ENCODE measurements at regions not wholly inside any gene's neighbourhood (a gene's known extent, or its start where the extent isn't known, plus 50 kb on each side); places are given as distances from the start of the nearest gene placed in this dataset.
"Not testable (repeated sequence)": the region's sequence is repeated elsewhere in the genome, so short reads cannot be mapped to it uniquely, and the experiment has no call there.

DNA sequence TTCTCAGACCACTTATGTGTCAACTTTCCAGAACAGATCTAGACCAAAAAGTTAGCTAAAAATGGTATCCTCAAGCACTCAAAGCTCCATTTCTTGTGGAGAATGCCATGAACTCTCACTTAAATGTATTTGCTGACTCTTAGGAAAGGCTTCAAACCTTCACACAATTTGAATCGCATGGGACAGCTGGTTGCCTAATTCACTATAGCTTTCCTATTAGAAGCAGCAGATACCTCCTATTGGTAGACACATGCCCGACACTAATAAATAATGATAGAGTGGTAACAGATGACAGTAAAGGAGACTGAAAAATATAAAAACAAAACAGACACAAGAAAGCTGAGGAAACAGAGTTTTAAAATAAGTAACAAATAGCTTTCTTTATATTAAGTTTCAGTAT lies 818.5 kb downstream of the XPNPEP1 start:
- H3K27ac Mint-ChIP-seq: no peak overlapping the region
- no peaks in the 10 kb centered on the region for H3K4me1 Mint-ChIP-seq
- H3K27me3 Mint-ChIP-seq: no peaks in the 10 kb centered on the region
- DNase-seq (no peak), ATAC-seq (no peak)
- H3K9me3 Mint-ChIP-seq (ENCODE audit: low read depth): no peaks in the 10 kb centered on the region
- no peak overlapping the region for H3K4me3 Mint-ChIP-seq
- CTCF ChIA-PET: no interaction called here
- H3K36me3 Mint-ChIP-seq: no peaks in the 10 kb centered on the region

DNA sequence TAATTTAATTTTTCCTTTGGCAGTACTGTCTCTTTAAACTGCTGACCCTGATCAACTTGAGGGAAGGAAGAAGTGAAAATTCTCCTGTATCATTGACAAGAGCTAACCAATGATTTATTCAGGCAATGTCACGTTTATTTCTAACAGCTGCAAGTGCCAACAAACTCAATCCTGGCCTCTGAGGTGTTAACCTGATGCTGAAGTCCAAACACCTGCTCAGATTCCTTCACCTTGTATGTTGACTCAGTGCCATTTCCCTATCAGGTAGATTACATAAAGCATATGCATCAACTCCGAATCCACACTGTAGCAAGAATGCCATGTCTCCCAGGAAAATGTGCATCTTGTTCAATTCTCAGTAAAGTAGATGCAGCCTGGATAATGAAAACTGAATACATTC lies 820.0 kb downstream of the XPNPEP1 start:
- no peak overlapping the region for H3K27ac Mint-ChIP-seq
- H3K4me3 Mint-ChIP-seq: no peak overlapping the region
- no peaks in the 10 kb centered on the region for H3K9me3 Mint-ChIP-seq (ENCODE audit: low read depth)
- CTCF ChIA-PET: no interaction called here
- ATAC-seq: no peak
- no peaks in the 10 kb centered on the region for H3K27me3 Mint-ChIP-seq
- H3K4me1 Mint-ChIP-seq: no peaks in the 10 kb centered on the region
- H3K36me3 Mint-ChIP-seq: no peaks in the 10 kb centered on the region
- DNase-seq: no peak

DNA sequence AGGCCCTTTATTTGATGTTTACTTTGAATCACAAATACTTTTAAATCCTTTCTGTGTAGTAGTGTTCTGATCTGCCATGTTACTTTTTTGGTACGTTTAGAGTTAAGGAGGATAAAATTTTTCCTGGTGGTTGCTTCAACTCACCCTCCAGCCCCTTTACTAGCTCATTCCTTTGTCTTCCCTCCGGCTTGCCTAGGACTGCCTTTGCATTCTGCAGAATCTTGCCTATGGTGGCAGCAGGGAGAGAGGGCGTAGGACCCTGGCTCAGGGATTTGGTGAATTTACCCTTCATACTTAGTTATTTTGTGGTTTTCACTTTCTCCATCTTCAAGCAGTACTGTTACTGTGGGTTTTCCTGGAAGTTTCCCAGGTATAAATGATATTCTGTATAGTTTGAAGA lies 833.5 kb downstream of the XPNPEP1 start:
- Mint-ChIP-seq H3K4me3 (no peak overlapping the region), H3K36me3 (no peaks in the 10 kb centered on the region), H3K27me3 (no peaks in the 10 kb centered on the region), H3K27ac (no peak overlapping the region), H3K4me1 (no peaks in the 10 kb centered on the region), H3K9me3 (ENCODE audit: low read depth) (peaks cover 4% of the 10 kb centered on the region)
- DNase-seq: no peak
- ATAC-seq: no peak
- CTCF ChIA-PET: no interaction called here

DNA sequence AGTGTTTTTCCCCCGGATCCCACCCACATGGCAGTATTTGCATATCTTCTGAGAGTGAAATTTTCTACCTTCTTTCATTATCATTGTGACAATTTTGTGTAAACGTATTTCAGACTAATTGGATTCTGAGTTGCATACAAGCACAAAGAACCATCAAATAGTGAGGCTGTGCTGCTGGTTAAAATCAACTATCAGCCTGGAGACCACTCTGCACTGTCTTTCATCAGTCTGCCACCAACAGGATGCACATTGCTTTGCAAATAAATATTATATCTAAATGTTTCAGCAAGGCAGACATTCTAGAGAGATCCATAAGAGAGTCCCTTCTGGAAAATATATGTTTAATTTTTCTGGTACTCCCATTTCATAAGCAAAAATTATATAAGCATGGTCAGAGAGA lies 851.8 kb downstream of the XPNPEP1 start:
- no peak for DNase-seq
- no peak overlapping the region for H3K4me3 Mint-ChIP-seq
- H3K27ac Mint-ChIP-seq: no peak overlapping the region
- H3K4me1 Mint-ChIP-seq: no peaks in the 10 kb centered on the region
- H3K27me3 Mint-ChIP-seq: no peaks in the 10 kb centered on the region
- no peaks in the 10 kb centered on the region for H3K36me3 Mint-ChIP-seq
- CTCF ChIA-PET: no interaction called here
- no peak for ATAC-seq
- H3K9me3 Mint-ChIP-seq (ENCODE audit: low read depth): peaks cover 13% of the 10 kb centered on the region

DNA sequence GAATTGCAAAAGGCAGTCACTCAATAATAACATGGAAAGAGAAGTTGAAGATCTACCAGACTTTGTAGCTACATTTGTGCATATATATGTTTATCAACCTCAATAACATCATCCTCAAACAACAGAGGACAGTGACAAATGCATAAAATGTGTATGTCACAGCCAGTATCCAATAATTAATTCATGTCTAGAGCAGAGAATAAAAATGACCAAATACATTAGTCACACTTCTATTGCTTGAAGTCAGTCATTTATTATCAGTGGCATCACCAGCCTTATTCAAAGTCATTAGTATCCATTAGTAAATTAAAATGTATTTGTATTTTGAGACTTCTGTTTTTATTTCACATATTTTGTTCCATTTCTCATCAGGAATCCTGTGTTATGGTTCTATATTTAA lies 852.8 kb downstream of the XPNPEP1 start:
- H3K4me1 Mint-ChIP-seq: no peaks in the 10 kb centered on the region
- ATAC-seq (no peak), DNase-seq (no peak)
- CTCF ChIA-PET: no interaction called here
- no peaks in the 10 kb centered on the region for H3K36me3 Mint-ChIP-seq
- peaks cover 17% of the 10 kb centered on the region for H3K9me3 Mint-ChIP-seq (ENCODE audit: low read depth)
- H3K27me3 Mint-ChIP-seq: no peaks in the 10 kb centered on the region
- no peak overlapping the region for H3K4me3 Mint-ChIP-seq
- no peak overlapping the region for H3K27ac Mint-ChIP-seq

DNA sequence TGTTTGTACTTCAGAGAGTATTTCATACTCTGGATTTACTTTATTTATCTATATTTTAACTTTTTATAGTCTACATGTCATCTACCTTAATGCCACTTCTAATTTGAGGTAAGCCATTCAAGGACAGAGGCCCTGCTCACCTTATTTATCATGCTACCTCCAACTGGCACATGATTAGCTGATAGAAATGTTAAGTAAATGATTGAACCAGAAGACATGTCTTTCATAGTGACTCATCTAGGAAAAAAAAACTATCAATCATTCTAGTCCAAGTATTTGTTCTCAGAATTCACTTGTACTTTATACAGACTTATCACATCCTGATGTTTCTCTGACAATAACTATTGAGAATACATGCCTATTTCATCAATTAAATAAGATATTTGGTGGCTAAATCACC lies 856.3 kb downstream of the XPNPEP1 start:
- Mint-ChIP-seq H3K9me3 (ENCODE audit: low read depth) (peaks cover 13% of the 10 kb centered on the region), H3K36me3 (no peaks in the 10 kb centered on the region), H3K27me3 (no peaks in the 10 kb centered on the region), H3K27ac (no peak overlapping the region), H3K4me1 (no peaks in the 10 kb centered on the region), H3K4me3 (no peak overlapping the region)
- CTCF ChIA-PET: no interaction called here
- no peak for ATAC-seq
- no peak for DNase-seq

DNA sequence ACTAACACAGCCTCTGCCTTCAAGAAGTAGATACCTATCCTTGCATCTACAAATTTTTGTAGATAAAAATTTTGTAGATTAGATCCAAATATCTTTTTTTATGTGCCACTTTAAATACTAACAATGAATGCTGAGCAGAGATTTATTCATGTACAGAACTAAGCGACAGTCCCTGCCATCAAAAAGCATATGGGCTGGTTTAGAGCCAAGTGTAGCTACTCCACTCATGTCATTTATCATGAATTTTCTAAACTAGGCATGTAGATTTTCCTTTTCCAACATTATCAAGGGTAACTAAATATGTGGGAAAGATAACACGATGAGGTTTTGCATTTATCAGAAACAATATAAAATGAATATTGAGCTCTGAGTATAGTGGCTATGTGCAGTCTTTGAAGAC lies 857.5 kb downstream of the XPNPEP1 start:
- Mint-ChIP-seq H3K27ac (no peak overlapping the region), H3K36me3 (no peaks in the 10 kb centered on the region), H3K4me3 (no peak overlapping the region), H3K9me3 (ENCODE audit: low read depth) (peaks cover 13% of the 10 kb centered on the region), H3K4me1 (no peaks in the 10 kb centered on the region), H3K27me3 (no peaks in the 10 kb centered on the region)
- DNase-seq (no peak), ATAC-seq (no peak)
- CTCF ChIA-PET: no interaction called here

DNA sequence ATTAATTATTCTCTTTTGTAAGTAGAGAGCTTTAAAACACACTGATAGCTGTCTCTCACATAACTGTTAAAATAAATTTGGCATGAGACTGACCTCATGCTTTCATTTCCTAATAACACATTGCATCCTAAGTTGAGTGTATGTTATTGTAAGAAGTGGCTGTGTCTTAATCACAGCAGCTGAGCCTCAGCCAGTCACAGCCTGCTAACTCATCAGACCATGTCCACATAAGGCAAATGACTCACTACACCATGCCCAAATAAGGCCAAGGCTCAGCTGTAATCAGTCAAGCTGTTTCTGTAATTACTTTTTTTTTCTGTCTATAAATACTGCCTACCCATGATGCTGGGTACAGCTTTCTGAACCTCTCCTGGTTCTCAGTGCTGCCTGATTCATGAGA lies 860.9 kb downstream of the XPNPEP1 start:
- Mint-ChIP-seq H3K4me3 (no peak overlapping the region), H3K9me3 (ENCODE audit: low read depth) (peaks cover 4% of the 10 kb centered on the region), H3K4me1 (no peaks in the 10 kb centered on the region), H3K27ac (no peak overlapping the region), H3K27me3 (no peaks in the 10 kb centered on the region), H3K36me3 (no peaks in the 10 kb centered on the region)
- ATAC-seq (no peak), DNase-seq (no peak)
- CTCF ChIA-PET: no interaction called here

DNA sequence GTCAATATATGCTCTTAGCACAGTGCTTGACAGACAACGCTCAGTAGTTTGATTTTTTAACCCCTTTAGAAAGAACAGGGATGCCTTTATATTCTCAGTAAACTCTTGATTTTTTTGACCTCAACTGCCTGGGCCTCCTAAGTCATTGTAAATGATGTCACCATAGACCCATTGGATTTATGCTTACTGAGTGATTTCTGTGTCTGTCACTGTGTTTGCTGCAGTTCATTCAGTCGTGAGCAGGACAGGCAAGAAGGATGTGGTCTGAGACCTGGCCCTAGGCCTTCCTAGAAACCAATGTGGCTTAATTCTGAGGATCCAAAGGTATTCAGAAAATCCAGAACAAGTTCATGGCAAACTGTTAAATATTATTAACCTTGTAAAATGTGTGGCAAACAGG lies 868.1 kb downstream of the XPNPEP1 start:
- no peak for DNase-seq
- no peak for ATAC-seq
- no peak overlapping the region for H3K4me3 Mint-ChIP-seq
- H3K9me3 Mint-ChIP-seq (ENCODE audit: low read depth): peaks cover 2% of the 10 kb centered on the region
- H3K27ac Mint-ChIP-seq: no peak overlapping the region
- no peaks in the 10 kb centered on the region for H3K36me3 Mint-ChIP-seq
- no peaks in the 10 kb centered on the region for H3K4me1 Mint-ChIP-seq
- CTCF ChIA-PET: no interaction called here
- no peaks in the 10 kb centered on the region for H3K27me3 Mint-ChIP-seq

DNA sequence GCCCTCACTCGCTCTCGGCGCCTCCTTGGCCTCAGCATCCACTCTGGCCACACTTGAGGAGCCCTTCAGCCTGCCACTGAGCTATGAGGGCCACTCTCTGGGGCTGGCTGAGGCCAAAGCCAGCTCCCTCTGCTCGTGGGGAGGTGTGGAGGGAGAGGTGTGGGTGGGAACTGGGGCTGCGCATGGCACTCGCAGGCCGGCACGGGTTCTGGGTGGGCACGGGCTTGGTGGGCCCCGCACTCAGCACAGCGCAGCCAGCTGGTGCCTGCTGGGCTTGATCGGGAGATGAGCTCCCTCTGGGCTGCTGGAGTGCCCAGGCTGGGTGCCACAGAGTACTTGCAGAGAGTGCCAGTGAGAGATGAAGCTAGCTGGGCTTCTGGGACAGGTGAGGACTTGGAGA lies 875.5 kb downstream of the XPNPEP1 start:
- H3K4me3 Mint-ChIP-seq: no peak overlapping the region
- CTCF ChIA-PET: no interaction called here
- H3K36me3 Mint-ChIP-seq: no peaks in the 10 kb centered on the region
- H3K27me3 Mint-ChIP-seq: no peaks in the 10 kb centered on the region
- ATAC-seq (no peak), DNase-seq (no peak)
- H3K4me1 Mint-ChIP-seq: no peaks in the 10 kb centered on the region
- H3K9me3 Mint-ChIP-seq (ENCODE audit: low read depth): peaks cover 12% of the 10 kb centered on the region
- H3K27ac Mint-ChIP-seq: no peak overlapping the region

DNA sequence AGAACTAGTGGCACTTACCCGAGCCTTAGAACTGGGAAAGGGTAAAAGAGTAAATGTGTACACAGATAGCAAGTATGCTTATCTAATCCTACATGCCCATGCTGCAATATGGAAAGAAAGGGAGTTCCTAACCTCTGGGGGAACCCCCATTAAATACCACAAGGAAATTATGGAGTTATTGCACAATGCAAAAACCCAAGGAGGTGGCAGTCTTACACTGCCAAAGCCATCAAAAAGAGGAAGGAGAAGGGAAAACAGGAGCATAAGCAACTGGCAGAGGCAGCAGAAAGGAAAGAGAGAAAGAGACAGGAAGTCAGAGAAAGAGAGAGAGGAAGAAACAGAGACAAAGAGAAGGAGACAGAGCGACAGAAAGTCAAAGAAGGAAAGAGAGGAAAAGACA lies 876.9 kb downstream of the XPNPEP1 start:
- H3K27ac Mint-ChIP-seq, DNase-seq, H3K4me1 Mint-ChIP-seq, H3K36me3 Mint-ChIP-seq, CTCF ChIA-PET, H3K27me3 Mint-ChIP-seq, ATAC-seq, H3K4me3 Mint-ChIP-seq: not testable (repeated sequence)
- H3K9me3 Mint-ChIP-seq (ENCODE audit: low read depth): peaks cover 12% of the 10 kb centered on the region

DNA sequence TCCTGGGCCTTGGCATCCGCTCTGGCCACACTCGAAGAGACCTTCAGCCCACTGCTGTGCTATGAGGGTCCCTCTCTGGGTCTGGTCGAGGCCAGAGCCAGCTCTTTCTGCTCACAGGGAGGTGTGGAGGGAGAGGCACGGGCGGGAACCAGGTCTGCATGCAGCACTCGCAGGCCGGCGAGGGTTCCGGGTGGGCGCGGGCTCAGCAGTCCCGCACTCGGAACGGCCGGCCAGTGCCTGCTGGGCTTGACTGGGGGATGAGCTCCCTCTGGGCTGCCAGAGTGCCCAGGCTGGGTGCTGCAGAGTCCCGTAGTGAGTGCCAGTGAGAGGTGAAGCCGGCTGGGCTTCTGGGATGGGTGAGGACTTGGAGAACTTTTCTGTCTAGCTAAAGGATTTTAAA lies 882.7 kb downstream of the XPNPEP1 start:
- H3K36me3 Mint-ChIP-seq: no peaks in the 10 kb centered on the region

DNA sequence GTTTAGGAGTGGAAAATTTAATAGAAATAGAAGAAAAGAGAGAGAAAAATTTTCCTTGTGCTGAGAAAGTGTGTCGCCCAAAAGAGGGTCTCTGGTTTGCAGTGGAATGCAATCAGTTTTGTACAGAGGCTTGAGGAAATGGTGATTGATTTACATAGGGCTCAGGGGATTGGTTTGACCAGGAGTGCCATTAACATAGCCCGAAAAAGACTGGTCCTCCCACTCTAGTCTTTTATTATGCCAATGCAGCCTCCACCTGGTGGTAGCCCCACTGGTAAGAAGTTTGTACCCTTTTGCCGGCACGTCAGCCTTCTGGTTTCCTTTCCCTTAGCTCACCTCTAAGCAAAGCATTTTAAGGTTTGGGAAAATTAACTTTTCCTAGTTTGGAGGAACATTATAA lies 885.3 kb downstream of the XPNPEP1 start:
- no peaks in the 10 kb centered on the region for H3K36me3 Mint-ChIP-seq

More for the DNA sequence above, 882.7 kb downstream of the XPNPEP1 start:
- no peak overlapping the region for H3K27ac Mint-ChIP-seq
- no peak overlapping the region for H3K4me3 Mint-ChIP-seq
- CTCF ChIA-PET: no interaction called here
- no peak for DNase-seq
- no peaks in the 10 kb centered on the region for H3K27me3 Mint-ChIP-seq
- ATAC-seq: no peak
- H3K4me1 Mint-ChIP-seq: no peaks in the 10 kb centered on the region
- peaks cover 8% of the 10 kb centered on the region for H3K9me3 Mint-ChIP-seq (ENCODE audit: low read depth)

DNA sequence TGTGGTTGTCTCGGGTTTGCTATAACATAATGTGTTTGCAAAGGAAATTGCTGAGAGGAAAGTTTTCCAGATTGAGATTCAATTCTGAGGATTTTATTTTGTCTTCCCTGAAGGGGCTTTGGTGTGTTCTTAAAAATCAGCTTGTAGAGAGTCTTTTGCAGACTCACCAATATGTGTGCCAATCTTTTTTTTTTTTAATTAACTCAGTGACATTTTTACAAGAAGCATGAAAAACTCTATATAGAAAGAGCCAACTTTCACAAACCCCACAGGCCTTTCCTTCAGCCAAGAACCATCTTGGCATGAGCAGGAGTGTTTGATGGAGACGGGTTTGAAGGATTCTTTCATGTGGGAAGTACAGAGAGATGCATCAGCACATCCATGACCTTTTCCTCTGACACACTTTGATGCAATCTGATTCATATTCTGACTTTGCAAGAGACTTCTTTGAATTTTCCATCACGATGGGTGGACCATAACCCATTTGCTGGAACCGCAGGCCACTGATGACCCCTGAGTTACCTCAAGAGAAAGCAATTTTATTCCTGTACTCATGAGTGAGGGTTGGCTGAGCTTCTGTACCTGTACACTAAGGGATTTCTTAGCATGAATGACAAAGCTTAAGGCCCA lies 892.6 kb downstream of the XPNPEP1 start:
- CTCF ChIA-PET: no interaction called here
- Mint-ChIP-seq H3K4me3 (no peak overlapping the region), H3K27me3 (no peaks in the 10 kb centered on the region), H3K36me3 (no peaks in the 10 kb centered on the region), H3K27ac (no peak overlapping the region), H3K9me3 (ENCODE audit: low read depth) (peaks cover 13% of the 10 kb centered on the region), H3K4me1 (no peaks in the 10 kb centered on the region)
- no peak for ATAC-seq
- DNase-seq: no peak

More for the DNA sequence above, 885.3 kb downstream of the XPNPEP1 start:
- Mint-ChIP-seq H3K27ac (no peak overlapping the region), H3K4me1 (no peaks in the 10 kb centered on the region), H3K27me3 (no peaks in the 10 kb centered on the region), H3K4me3 (no peak overlapping the region), H3K9me3 (ENCODE audit: low read depth) (peaks cover 10% of the 10 kb centered on the region)
- DNase-seq (no peak), ATAC-seq (no peak)
- CTCF ChIA-PET: no interaction called here

DNA sequence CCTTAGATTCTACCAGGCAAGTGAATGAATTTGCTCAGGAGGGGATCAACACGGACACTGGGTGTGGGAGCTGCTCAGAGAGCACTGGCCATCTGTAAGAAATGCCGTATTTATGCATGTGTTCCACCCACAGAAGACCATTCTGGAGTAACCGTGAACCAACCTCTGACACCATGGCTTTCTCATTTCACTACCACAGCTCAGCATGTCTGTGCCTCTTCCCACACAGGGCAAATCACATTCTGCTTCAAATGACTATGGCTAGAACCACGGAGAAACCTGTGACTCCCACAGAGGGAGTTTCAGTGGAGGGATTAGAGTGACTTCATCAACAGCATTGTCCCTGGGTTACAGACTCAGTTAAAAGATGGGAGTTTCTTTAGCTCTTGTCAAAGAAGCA lies 893.4 kb downstream of the XPNPEP1 start:
- no peaks in the 10 kb centered on the region for H3K4me1 Mint-ChIP-seq
- H3K27ac Mint-ChIP-seq: no peak overlapping the region
- H3K36me3 Mint-ChIP-seq: no peaks in the 10 kb centered on the region
- H3K4me3 Mint-ChIP-seq: no peak overlapping the region
- CTCF ChIA-PET: no interaction called here
- no peaks in the 10 kb centered on the region for H3K27me3 Mint-ChIP-seq
- DNase-seq: no peak
- peaks cover 12% of the 10 kb centered on the region for H3K9me3 Mint-ChIP-seq (ENCODE audit: low read depth)
- no peak for ATAC-seq

All from activated CD8-positive, alpha-beta memory T cell treated with anti-CD3 and anti-CD28 coated beads, Interleukin-2, amount 10 ng/mL, durations not matched to agents 7 days and 5 days (primary cell).